HEK293 (cell line): ENCODE measurements at regions not wholly inside any gene's neighbourhood (a gene's known extent, or its start where the extent isn't known, plus 50 kb on each side); places are given as distances from the start of the nearest gene placed in this dataset.

Experiments
- ATF2 ChIP-seq: fragments of 450-650 bp; formaldehyde crosslinking; IDR thresholded peaks from 2 replicates; pipeline ENCODE4 v1.5.1; 2016; ENCODE audit warnings: missing biosample characterization, missing genetic modification characterization, low read depth
- BCL11A ChIP-seq: fragments of 450-650 bp; formaldehyde crosslinking; IDR thresholded peaks from 2 replicates; pipeline ENCODE4 v1.5.1; 2016; ENCODE audit warnings: low read depth, missing biosample characterization, missing genetic modification characterization
- CTCF ChIP-seq: fragments of 450-650 bp; formaldehyde crosslinking; IDR thresholded peaks from 2 replicates; pipeline ENCODE4 v1.5.1; 2016; ENCODE audit warnings: missing biosample characterization, missing genetic modification characterization
- SCRT1 ChIP-seq: fragments of 450-650 bp; formaldehyde crosslinking; IDR thresholded peaks from 2 replicates; pipeline ENCODE4 v1.5.1; 2016; ENCODE audit warnings: missing biosample characterization, missing genetic modification characterization, borderline replicate concordance
- ZBTB1 ChIP-seq: fragments of 450-650 bp; formaldehyde crosslinking; IDR thresholded peaks from 2 replicates; pipeline ENCODE4 v1.5.1; 2016; ENCODE audit warnings: missing biosample characterization, missing genetic modification characterization
- ZBTB8A ChIP-seq: fragments of 450-650 bp; formaldehyde crosslinking; IDR thresholded peaks from 2 replicates; pipeline ENCODE4 v1.5.1; 2016; ENCODE audit warnings: missing biosample characterization, missing genetic modification characterization
- ZNF10 ChIP-seq: fragments of 450-650 bp; formaldehyde crosslinking; IDR thresholded peaks from 2 replicates; pipeline ENCODE4 v1.5.1; 2017; ENCODE audit warnings: missing biosample characterization, missing genetic modification characterization
- ZNF311 ChIP-seq: fragments of 450-650 bp; formaldehyde crosslinking; IDR thresholded peaks from 2 replicates; pipeline ENCODE4 v1.5.1; 2017; ENCODE audit warnings: missing biosample characterization, missing genetic modification characterization, borderline replicate concordance

DNA sequence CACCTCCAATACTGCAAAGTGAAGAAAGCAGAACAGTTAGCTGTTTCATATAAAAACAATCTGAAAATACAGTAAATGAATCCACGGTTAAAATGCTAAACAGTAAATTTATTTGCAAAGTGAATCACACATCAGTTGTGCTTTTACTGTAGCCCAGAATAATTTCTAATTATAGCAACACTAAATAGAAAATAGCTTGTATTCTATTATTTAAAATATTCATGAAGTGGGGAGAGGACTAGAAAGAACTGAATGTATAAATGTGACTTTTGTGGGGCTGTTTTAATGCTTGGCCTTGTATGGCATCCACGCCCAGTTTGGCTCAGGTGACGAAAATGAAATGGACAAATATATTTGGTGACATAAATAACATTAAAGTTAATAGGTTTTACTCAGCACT is 148.2 kb downstream of the ATP23 start:
- TF ChIP-seq CTCF (tag by site-specific recombination): no peak
- no peak for TF ChIP-seq SCRT1 (tag by site-specific recombination)
- no peak for TF ChIP-seq ZNF311
- no peak for TF ChIP-seq ZBTB1 (tag by site-specific recombination)
- TF ChIP-seq BCL11A (tag by site-specific recombination): no peak
- TF ChIP-seq ZNF10 (tag by site-specific recombination): no peak
- no peak for TF ChIP-seq ATF2 (tag by site-specific recombination)
- no peak for TF ChIP-seq ZBTB8A (tag by site-specific recombination)
